OCI-M1 (cell line): ENCODE measurements at regions not wholly inside any gene's neighbourhood (a gene's known extent, or its start where the extent isn't known, plus 50 kb on each side); places are given as distances from the start of the nearest gene placed in this dataset.
A peak's percentile ranks its signal among the peaks of the same experiment; 100 is the strongest.

Experiments used
- DNase-seq: peaks from one replicate; lab custom pipeline; 2025; lab: John Stamatoyannopoulos, UW

- no peak for DNase-seq
These were observed 111.4 kb upstream of the C1QTNF9B start for GRCh38 chr13:24008679-24009078.

DNA sequence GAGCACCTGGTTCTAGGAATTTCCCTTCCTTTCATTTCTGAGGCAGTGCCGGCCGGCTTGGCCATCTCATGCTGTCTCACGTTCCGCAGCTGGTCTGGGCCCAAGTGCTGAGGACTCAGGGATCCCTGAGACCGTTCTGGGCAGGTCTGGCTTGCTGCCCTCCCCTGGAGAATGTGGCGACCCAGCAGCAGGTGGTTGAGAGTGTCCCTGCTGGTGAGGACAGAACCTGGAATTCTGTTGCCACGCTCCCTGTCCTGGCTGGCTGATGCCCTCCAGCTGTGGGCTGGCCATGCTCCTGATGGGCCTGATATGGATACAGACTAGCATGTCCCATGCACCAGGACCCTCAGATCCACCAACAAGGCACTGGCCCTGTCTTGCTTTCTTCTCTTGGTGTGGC is 114.0 kb upstream of the C1QTNF9B start:
- DNase-seq: no peak

DNA sequence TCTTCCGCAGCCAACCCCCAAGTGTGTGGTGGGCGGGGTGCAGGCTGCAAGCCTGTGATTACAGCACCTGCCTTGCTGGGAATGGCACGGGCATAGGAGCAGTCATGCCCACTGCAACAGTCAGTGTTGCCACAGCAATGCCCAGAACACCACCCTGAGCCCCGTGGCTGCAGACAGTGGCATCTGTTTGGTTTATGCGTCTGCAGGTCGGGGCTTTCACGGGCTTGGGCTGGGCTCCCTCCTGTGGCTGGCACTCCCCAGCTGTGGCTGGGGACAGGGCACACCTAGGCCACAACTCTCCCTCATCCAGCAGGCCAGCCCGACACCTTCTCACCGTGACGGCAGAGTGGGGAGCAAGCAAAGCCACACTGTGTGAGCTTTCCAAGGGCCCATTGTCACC is 115.3 kb upstream of the C1QTNF9B start:
- no peak for DNase-seq

DNA sequence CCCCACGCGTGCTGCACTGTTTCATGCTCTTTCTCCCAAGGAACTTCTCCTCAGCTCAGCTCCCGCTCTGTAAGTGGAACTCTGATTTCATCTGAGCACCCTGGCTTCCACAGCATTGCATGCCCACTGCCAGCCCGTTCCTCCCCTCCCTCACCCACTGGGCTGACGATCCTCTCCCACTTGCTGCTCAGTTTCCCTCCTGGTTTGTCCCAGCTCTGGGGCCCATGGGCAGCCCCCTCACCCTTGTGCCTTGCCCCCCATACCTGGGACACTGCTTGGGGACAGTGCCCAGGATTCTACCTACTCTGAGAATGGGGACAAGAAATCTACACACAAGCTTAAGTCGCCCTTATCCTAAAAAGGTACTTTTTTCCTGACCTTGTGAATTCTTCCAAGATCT is 115.9 kb upstream of the C1QTNF9B start:
- DNase-seq: no peak

- DNase-seq: no peak
These were observed 118.7 kb upstream of the C1QTNF9B start for GRCh38 chr13:24016046-24016445.

GRCh38 chr13:24022568-24022967 is 125.3 kb upstream of the C1QTNF9B start:
- DNase-seq: no peak

- DNase-seq: no peak
These were observed 125.8 kb upstream of the C1QTNF9B start for GRCh38 chr13:24023073-24023472.

DNA sequence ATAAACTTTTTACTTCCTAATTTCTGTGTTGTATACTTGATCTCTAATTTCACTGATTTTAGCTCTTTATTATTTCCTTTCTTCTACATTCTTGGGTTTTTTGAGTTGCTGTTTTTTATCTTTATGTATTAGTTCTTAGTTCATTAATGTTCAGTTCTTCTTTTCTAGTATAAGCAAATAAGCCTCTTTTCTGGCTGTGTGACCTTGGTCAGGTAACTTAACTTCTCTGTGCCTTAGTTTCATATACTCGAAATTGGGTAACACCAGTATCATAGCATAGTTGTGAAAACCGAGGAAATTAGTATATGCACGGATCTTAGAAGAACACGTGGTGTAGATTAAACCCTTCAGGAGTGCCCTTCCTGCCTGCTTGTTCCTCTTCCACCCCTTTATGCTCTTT is 130.2 kb upstream of the C1QTNF9B start:
- no peak for DNase-seq

DNA sequence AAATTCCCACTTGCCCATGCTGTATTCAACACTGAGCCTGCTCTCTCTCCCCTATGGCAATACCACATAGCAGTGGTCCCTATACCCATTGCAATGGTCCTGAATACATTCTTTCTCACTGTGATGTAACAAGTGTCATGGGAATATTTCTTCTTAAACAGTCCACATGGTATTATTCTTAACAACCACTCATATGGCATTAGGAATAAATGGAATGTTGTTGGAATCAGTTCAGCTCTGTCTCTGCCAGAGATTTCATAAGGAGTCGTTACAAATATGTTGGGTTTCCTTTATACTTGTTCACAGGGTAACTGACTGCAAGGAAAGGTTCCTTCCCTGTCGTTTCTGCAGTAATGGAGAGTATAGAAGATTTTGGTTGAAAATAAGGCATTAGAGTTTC is 128.3 kb upstream of the SPATA13 start:
- DNase-seq: no peak

- DNase-seq: no peak
These were observed 127.8 kb upstream of the SPATA13 start for GRCh38 chr13:24032674-24033073.

- no peak for DNase-seq
These were observed 126.8 kb upstream of the SPATA13 start for GRCh38 chr13:24033527-24034302.

- DNase-seq: no peak
These were observed 125.1 kb upstream of the SPATA13 start for GRCh38 chr13:24035411-24035810.

GRCh38 chr13:24036115-24036514 is 124.4 kb upstream of the SPATA13 start:
- DNase-seq: peak; percentile 1

DNA sequence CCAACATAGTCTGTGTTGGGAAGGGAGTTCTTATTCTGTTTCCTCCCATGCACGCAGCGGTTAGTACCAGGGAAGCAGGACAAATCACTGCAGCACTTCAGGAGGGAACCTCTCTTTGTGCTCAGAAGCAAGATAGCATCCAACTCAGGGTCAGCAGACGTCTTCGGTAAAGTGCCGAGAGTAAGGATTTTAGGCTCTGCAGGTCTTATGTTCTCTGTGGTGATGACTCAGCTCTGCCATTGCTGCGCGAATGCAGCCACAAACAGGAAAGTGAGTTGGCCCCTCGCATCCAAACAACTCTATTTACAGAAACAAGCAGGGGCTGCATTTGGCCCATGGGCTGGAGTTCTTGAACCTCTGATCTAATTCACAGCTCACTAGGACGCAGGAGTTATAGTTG is 122.1 kb upstream of the SPATA13 start:
- DNase-seq: peak; percentile 22

GRCh38 chr13:24038841-24039330 is 121.6 kb upstream of the SPATA13 start:
- DNase-seq: no peak

GRCh38 chr13:24039621-24040475 is 120.7 kb upstream of the SPATA13 start:
- no peak for DNase-seq

GRCh38 chr13:24040835-24041234 is 119.7 kb upstream of the SPATA13 start:
- peak; percentile 4 for DNase-seq

- no peak for DNase-seq
These were observed 118.8 kb upstream of the SPATA13 start for GRCh38 chr13:24041651-24042225.

- no peak for DNase-seq
These were observed 117.6 kb upstream of the SPATA13 start for GRCh38 chr13:24042710-24043440.

DNA sequence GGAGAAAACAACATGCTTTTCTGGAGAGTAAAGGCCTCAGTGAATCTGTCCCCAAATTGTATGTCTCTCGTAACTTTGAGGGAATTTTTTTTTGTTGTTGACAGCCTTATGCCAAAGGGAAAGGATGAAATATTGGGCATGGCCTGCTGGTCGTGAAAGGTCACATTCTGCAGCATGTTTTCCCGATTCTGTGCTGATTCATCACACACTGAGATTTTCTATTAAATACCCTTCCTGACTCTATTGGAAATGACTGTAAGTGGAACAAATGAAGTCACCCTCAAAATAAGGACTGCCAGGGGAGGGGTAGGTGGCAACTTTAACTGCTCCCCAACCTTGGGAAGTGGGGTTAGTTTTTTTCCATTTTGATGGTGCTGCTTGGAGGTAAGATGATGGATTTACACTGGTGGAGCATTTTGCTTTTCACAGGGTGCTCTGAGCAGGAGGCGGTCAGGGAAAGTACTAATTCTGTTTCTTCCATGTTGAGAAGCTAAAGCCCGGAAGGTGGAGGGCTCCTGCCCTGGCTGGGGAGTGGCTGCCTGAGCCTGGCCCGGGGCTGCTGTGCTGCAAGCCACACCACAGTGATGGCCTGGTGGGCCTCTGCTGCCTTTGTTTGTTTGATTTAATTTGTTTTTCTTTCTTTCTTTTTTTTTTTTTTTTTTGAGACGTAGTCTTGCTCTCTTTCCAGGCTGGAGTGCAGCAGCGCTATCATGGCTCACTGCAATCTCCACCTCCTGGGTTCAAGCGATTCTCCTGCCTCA is 116.8 kb upstream of the SPATA13 start:
- no peak for DNase-seq

- DNase-seq: no peak
These were observed 114.9 kb upstream of the SPATA13 start for GRCh38 chr13:24045597-24045996.
